ENCODE measurements at regions not wholly inside any gene's neighbourhood (a gene's known extent, or its start where the extent isn't known, plus 50 kb on each side); places are given as distances from the start of the nearest gene placed in this dataset.

DNA sequence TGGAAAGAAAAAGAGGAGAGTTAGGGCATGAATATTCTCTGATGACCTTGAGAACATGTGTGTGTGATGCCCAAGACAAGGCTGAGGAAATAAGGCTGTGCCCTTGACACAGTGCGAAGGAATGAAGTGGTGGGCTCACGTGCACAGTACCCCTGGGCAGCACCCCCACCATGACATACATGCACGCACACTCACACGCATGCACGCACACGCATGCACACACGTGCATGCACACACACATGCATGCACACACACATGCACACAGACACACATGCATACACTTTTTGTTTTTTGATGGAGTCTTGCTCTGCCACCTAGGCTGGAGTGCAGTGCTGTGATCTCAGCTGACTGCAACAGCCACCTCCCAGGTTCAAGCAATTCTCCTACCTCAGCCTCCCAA, 118.1 kb downstream of the GATA3 start:
- DNase-seq (ENCODE audit: low read depth, low spot score), result no peak
- H3K9ac ChIP-seq (replicated peaks; ENCODE audit: extremely low read depth, insufficient read depth, low read length), result no peak overlapping the region
- H3K9me3 ChIP-seq (replicated peaks; ENCODE audit: control insufficient read depth, insufficient read depth, low read length), result no peaks in the 10 kb centered on the region
- no peaks in the 10 kb centered on the region for H3K36me3 ChIP-seq (ENCODE audit: control insufficient read depth in 2 of 2, extremely low read depth in 1 of 2, insufficient read depth in 2 of 2, low read length in 2 of 2)
- no peak overlapping the region for H3K27ac ChIP-seq (ENCODE audit: insufficient read depth, low read depth, low read length)
- no peaks in the 10 kb centered on the region for H3K79me2 ChIP-seq (ENCODE audit: control insufficient read depth, insufficient read depth, low read length)
- no peak for TF ChIP-seq FOS (IDR thresholded peaks at IDR 0.05; ENCODE audit: borderline replicate concordance, insufficient read depth, low read length)
- TF ChIP-seq EZH2 (IDR thresholded peaks at IDR 0.05; ENCODE audit: borderline replicate concordance, low read depth, low read length, severe bottlenecking), result no peak
- TF ChIP-seq JUN (IDR thresholded peaks at IDR 0.05; ENCODE audit: borderline replicate concordance, insufficient read depth, insufficient read length, low read depth), result no peak
- no peak for TF ChIP-seq POLR2A (IDR thresholded peaks at IDR 0.05; ENCODE audit: low read depth, low read length)
- TF ChIP-seq MYC (IDR thresholded peaks at IDR 0.05; ENCODE audit: low read depth, low read length), result no peak
- no peak for TF ChIP-seq CTCF (IDR thresholded peaks at IDR 0.05; ENCODE audit: extremely low read depth in 1 of 2, insufficient read depth in 1 of 2, low read depth in 1 of 2, low read length in 2 of 2)
- no peak for TF ChIP-seq GATA2 (IDR thresholded peaks at IDR 0.05; ENCODE audit: insufficient read depth, insufficient read length, low read depth, low read length)
- TF ChIP-seq POLR2AphosphoS5 (IDR thresholded peaks at IDR 0.05; ENCODE audit: insufficient read depth, low read depth, low read length), result no peak
- TF ChIP-seq, protein P1, sequence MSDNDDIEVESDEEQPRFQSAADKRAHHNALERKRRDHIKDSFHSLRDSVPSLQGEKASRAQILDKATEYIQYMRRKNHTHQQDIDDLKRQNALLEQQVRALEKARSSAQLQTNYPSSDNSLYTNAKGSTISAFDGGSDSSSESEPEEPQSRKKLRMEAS (IDR thresholded peaks at IDR 0.05; ENCODE audit: insufficient read depth, insufficient read length), result no peak
- no peak overlapping the region for H2AFZ ChIP-seq (ENCODE audit: low read depth, low read length)
- POLR2A ChIA-PET, result no interaction called here
- no TSS peak for BruUV-seq (replicated peaks)
- intact Hi-C loops (cut with micrococcal nuclease), result no loop called here
- H3K4me3 ChIP-seq (replicated peaks in 1 of 3; ENCODE audit: insufficient read depth in 1 of 3, low read depth in 1 of 3, low read length in 3 of 3), result no peak overlapping the region
- no peak for FAIRE-seq
- no peaks in the 10 kb centered on the region for H3K27me3 ChIP-seq (ENCODE audit: control insufficient read depth in 2 of 2, insufficient read depth in 2 of 2, low read length in 2 of 2)
- H4K20me1 ChIP-seq (replicated peaks; ENCODE audit: control insufficient read depth, extremely low read depth, insufficient read depth, low read length), result no peaks in the 10 kb centered on the region
- H3K4me1 ChIP-seq (ENCODE audit: control insufficient read depth, extremely low read depth, insufficient read depth, low read length), result no peaks in the 10 kb centered on the region
- CTCF ChIA-PET, result no interaction called here
- no peaks in the 10 kb centered on the region for H3K9me1 ChIP-seq (replicated peaks; ENCODE audit: control insufficient read depth, extremely low read depth, insufficient read depth, low read length)
- H3K4me2 ChIP-seq (ENCODE audit: insufficient read depth, low read length), result no peak overlapping the region
- dilution Hi-C loops (cut with MboI; ENCODE audit: extremely low pct_ligation_motif_present, low sequenced_read_pairs), result no loop called here

All from endothelial cell of umbilical vein (primary cell).